HUDEP-2 (cell line): ENCODE measurements at regions not wholly inside any gene's neighbourhood (a gene's known extent, or its start where the extent isn't known, plus 50 kb on each side); places are given as distances from the start of the nearest gene placed in this dataset.
"Not testable (repeated sequence)": the region's sequence is repeated elsewhere in the genome, so short reads cannot be mapped to it uniquely, and the experiment has no call there.

Experiments used
- DNase-seq, 76 experiments: peaks; one replicate each; lab custom pipeline; 2025; ENCODE audit not compliant: unreplicated experiment in 76 of 76; lab: John Stamatoyannopoulos, UW

DNA sequence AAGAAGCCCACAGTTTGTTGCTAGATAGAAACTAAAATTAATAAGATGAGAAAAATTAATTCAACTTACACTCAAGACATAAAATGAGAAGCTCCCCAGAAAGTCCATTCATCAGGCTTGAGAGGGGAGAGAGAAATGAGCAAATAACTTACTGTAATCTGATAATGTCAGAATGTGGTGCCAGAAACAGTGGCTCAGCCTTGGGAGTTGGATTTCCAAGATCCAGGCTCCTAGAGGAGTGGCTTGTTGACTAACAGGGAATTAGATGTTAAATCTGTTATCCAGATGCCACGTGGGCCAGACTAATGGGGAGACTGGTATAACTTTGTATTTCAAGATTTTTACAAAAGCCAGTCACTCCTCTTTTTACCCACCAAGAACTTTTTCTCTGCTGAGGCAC is 458.2 kb downstream of the GADD45G start:
- no peak for DNase-seq

DNA sequence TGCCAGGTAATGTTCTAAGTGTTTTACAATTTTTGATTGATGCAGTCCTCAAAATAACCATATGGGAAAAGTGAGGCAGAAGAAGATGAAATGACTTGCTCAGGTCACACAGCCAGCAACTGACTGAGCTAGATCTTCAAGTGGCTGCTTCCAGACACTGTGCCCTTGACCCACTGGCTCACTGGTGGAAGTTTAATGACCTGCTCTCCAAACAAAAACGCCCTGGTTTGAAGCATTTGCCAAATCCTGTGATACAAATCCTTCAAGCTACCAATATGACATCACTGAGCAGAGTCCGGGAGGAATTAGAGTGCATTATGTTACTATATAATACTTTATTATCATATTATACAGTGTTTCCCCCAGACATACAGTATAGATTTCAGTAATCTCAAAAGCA is 459.4 kb downstream of the GADD45G start:
- no peak for DNase-seq

DNA sequence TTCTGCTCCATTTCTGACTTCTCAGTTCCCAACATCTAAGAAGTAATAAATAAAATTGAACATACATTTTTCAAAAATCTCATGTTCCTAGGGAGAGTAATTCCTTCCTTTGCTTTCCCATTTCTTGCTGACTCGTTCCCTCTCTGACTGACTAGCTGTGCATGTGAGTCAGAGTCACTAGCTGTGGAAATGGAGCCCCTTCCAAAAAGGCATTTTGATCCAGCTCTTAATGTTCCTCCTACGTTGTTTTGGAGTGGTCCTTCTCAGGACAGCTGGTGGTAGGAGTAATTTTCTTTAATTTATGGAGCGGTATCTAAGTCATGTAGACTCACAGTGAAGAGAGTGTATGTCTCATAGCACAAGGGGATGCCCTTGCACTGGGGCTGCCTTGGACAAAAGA is 460.2 kb downstream of the GADD45G start:
- no peak for DNase-seq

DNA sequence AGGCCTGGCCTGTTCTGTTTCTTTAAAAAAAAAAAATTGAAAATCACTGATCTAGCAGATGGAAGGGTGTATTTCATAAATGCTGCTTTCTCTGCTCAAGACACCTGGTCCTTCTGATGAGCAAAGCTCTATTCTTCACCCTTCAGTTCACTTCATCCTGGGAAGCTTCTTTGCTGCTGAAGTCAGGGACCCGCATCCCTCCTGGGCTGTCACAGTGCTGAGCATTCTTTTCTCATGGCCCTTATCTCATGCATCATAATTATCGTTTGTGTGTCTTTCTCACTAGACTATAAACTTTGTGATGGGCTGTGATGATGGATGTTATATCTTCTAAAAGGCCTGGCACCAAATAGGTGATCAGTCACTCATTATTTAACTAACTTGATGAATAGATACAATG is 461.0 kb downstream of the GADD45G start:
- DNase-seq: no peak

DNA sequence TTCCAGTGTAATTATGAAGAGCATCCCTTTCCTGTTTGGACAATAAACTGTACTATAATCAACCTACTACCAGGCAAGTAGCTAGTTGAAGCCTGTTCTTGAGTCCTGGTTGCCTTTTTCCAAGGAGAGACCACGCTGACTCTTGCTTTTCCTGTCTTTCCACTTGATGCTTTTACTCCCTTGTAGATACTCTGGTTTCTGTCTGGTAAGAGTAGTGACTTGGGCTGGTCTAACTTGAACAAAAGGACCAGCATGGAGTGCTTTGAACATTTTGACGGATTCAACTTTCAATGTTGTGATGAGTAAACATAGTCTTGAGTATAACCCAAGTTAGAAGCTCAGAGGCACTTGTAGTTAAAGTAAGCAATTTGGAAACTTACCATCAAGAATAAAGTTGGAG is 464.3 kb downstream of the GADD45G start:
- DNase-seq: no peak

DNA sequence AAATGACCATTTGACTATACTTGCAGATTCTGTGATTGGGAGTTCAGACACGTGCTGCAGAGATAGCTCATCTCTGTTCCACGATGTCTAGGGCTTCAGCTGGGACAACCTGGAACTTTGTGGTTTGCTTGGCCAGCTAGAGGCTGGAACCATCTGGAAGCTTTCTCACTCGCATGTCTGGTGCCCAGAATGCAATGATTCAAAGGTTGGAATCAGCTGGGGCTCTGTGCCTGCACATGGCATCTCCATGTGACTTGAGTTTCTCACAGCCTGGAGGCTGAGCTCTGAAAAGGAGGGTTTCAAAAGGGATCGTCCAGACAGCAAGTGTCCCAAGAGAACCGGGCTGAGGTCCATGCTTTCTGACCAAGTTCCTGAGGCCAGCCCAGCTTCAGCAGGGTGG is 465.2 kb downstream of the GADD45G start:
- no peak for DNase-seq

DNA sequence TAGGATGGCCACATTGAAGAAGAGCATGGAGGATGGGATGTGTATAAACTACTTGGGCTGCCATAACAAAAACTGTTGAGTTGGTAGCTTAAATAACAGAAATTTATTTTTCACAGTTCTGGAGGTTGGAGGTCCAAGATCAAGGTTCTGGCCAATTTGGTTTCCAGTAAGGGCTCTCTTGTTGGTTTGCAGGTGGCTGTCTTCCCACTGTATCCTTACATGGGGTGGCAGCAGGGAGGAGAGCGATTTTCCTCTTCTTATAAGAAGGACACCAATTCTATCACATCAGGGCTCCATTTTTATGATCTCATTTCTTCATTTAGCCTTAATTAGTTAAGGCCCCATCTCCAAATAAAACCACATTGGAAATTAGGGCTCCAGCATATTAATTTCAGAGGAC is 465.7 kb downstream of the GADD45G start:
- no peak for DNase-seq

DNA sequence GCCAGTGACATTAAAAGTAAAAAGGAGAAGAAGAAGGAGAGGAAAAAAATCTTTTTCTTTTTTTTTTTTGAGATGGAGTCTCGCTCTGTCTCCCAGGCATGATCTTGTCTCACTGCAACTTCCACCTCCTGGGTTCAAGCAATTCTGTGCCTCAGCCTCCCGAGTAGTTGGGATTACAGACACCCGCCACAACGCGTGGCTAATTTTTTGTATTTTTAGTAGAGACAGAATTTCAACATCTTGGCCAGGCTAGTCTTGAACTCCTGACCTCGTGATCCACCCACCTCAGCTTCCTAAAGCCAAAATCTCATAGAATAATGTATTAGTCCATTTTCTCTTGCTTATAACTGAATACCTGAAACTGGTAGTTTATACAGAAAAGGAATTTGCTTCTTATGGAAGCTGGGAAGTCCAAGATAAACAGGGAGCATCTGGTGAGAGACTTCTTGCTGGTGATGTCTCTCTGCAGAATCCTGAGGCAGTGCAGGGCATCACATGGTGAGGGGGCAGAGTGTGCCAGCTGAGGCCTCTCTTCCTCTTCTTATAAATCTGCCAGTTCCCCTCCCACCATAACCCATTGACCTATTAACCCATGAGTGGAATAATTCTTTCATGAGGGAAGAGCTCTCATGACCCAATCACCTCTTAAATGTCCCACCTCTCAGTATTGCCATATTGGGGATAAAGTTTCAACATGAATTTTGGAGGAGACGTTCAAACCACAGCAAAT is 466.3 kb downstream of the GADD45G start:
- no peak for DNase-seq

DNA sequence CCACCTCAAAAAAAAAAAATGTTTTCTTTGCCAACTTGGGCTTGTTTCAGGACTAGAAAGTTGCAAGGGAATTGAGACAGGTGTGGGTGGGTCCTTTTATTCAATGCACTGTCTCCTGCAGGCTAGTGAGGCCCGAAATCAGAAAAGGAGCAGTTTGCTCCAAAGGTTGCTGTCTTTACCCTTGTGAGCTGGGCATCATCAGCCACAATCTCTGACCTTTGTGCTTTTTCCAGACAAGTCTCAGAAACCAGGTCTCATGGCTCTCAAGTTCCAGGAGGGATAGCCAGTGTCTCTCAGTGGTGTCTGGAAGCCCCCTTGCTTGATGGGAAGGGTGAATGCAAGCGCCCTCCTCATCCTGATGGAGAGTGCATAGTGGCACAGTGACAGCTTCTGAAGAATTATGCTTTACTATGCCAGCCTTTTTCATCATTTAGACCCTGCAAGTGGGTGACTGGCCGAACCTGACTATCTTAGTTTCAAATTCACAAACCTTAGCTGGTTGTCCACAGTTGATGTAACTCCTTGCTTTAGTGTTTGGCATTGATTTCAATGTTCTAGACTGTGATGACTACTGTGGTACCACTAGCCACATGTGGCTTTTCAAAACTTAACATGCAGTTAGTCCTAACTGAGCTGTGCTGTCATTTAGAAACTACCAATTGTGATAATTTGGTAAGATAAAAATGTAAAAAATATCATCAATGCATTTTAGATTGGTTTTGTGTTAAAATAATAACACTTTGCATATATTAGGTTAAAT is 468.6 kb downstream of the GADD45G start:
- DNase-seq: no peak

DNA sequence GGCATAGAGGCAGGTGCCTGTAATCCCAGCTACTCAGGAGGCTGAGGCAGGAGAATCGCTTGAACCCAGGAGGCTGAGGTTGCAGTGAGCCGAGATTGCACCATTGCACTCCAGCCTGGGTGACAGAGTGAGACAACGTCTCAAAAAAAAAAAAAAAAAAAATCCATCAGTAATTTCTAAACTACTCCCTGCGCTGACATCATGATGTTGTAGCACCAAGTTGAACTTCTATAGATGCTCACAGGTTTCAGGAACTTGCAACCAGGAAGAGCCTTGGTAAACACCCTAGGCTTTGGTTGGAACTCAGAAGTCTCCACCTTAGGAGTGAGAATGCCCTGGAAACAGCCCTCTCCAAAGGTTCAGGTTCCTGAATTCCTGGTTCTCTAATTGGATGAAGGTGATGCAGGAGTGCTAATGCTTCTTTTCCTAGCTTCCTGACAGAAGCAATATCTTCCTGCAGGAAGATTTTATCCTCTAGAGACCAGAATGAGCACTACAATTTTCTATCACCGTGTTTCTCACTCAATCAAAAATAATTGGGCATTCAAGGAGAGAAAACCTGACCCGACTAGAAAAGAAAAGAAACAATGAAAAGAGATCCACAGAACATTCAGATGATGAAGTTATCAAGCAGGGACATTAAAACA is 469.6 kb downstream of the GADD45G start:
- no peak for DNase-seq

DNA sequence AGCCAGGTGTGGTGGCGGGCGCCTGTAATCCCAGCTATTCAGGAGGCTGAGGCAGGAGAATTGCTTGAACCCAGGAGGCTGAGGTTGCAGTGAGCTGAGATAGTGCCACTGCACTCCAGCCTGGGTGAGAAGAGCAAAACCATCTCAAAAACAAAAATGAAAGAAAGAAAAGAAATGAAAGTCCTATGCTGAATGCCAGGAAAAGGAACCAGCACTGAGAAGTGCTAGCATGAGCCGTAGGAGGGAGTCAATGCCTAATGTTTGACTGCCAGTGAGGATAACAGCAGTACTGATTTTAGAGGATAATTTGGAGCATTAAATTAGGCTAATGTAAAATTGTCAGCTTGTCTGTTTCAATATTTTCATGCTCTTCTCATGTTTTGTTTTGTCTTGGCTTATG is 472.8 kb downstream of the GADD45G start:
- not testable (repeated sequence) for DNase-seq

DNA sequence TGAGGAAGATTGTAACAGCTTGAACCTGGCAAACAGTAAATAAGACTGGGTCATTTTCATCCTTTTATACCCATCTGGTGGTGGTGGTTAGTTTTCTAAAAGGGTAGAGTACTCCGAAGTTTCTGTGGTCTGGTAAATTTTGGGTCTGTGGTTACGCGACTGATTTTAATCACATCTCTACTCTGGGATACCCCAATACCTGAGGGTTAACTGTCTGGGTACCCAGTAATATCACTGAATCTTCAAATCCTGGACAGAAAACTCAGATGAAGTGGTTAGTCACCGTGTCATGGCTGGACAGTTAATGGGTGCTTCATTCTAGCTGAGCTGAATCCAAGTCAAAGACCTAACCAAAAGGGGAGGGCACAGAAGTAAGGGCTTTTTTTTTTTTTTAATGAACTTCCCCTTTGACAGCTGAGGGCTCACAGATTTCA is 474.2 kb downstream of the GADD45G start:
- no peak for DNase-seq

DNA sequence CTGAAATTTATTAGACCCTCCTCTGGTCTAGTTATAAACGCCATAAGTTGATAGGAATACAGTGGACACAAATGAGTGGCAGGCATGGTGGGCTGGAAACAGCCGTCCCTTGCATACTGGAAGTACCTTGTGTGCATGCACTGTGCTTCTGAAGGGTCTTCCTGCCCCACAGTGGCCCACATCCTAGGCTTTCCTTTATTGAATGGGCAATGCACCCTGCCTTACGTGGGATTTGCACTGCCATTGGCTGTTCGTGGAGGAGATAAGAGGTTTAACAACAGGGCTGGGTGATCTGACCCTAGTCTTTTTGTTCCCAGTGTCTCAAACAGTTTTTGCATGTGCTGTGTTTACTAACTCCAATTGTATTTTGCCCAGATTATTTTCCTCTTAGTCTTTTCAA is 480.8 kb downstream of the GADD45G start:
- DNase-seq: no peak

DNA sequence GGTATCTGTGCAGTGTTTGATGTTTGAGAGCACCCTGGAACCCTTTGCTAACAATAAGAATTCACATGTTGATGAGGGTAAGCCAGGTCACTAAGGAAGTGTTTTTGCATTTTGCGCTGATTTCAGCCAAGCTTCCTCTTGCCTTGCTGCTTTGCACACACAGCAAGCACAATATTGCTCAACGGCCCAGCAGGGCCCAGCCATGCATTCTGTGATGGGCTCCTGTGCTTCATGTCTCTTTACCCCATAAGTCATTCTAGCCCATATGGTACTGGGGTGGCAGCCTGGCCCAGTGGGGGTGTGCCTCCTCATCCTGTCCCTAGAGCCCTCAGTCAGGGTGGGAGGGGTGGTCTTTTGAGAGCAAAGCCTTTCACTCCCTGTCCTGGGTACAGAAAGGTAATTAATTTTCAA is 481.3 kb downstream of the GADD45G start:
- no peak for DNase-seq

DNA sequence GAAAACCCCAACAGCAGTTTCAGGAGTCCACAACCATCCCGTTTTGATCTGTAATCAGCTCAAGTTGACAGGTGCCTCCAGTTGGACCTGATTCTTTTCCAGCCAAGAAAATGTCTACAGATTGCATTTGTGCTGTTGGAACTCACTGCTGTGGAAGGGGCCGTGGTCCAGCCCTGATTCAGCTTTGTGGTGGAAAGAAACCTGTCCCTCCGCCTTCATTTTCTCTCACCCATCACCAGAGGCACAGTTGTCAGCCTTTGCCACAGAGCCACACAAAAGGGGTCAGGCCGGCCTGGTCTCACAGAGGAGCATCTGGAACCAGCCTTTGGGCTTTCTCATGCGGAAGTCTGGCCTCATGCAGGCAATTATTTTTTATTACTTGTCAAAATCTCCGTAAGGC is 483.6 kb downstream of the GADD45G start:
- DNase-seq: no peak

DNA sequence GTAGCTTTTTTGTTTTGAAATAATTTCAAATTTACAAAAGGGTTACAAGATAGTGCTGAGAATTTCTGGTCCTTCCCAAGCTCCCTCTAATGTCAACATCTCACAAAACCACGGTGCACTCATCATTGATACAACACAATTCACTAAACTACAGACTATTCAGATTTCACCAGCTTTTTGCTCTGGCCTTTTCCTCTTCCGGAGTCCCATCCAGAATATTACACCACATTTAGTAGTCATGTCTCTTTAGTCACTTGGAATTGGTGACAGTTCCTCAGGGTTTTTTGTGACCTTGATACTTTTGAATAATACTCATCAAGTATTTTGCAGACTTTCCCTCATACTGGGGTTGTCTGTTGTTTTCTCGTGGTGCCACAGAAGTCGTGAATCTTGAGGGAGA is 484.0 kb downstream of the GADD45G start:
- no peak for DNase-seq

DNA sequence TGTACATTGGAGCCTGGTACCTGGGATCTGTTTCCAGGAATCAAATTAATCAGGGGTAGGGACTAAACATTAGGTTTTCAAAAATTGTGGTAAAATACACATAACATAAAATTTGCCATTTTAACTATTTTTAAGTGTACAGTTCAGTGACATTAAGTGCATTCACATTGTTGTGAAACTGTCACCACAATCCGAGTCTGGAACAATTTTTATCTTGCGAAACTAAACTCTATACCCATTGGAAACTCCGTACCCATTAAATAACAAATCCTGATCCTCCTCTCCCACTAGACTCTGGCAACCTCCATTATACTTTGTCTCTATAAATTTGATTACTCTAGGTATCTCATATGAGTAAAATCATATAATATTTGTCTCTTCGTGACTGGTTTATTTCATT is 486.2 kb downstream of the GADD45G start:
- no peak for DNase-seq

DNA sequence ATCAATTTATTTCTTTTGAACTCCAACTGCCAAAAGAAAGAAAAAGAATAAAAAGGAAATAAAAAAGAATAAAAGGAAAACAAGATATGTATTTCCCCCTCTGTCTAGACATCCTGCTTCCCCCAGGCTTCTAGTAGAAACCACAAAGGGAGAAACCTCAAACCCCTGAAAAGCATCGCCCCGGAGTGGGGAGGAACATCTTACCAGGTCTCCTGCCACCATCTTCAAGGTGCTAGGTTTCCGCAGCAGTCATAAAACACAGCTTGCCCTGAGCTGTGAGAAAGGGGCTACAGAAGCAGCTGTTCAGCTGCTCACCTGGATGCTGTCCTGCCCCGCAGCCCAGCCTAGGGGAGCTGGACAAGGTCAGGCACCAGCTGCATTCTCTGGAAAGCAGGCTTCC is 487.7 kb downstream of the GADD45G start:
- no peak for DNase-seq

DNA sequence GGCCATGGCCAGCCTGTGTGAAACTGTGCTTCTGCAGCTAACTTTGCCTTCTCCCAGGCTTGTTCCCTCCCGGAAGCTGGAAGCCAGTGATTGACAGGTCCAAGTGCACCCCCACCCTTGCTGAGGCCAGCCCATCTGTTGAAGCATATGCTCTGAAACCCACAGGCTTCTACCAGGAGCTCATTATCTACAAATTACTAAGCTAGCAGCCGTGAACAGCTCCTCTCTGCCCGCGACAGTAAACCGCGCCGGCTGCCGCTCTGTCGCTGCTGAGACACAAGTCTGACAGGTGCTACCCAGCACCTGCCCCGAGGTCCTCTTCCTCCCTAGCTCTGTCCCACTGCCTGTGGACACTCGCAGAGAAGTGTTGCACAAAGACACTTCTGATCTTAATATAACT is 490.9 kb downstream of the GADD45G start:
- no peak for DNase-seq

DNA sequence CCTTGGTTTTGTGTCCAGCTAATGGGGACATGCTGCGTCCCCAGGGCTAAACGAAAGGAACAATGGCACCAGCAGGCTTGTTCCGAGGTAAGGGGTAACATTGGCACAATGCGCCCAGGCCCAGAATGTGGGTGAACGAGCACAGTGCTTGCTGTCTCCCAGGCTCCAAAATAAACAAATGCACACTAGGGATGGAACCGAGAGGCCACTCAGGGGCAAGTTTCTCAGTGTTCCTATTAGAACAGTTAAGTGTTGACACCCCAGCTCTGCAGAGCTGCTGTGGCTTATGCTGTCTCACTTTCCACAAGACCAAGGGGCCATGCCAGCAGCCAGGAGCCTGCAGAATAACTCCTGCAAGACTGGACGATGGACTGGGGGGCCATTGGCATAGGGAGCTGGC is 492.4 kb downstream of the GADD45G start:
- DNase-seq: no peak

DNA sequence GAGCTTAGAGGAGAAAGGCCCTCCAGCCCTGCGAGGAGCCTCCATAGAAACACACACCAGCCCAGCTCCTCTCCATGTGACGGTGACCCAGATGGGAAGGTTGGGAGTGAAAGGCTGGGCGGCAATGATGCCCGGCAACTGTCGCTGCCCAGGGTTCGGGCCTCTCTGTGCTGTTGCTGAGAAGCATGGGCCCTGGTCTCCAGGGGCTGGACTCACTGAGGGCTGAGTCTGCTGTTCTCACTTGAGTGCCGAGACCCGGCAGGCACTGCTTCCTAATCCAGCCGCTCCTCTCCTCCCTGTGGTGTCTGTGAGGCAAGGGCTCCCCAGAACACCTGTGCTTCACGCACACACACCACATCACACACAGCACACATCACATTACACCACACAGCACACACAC is 493.6 kb downstream of the GADD45G start:
- no peak for DNase-seq
